ENCODE measurements at regions not wholly inside any gene's neighbourhood (a gene's known extent, or its start where the extent isn't known, plus 50 kb on each side); places are given as distances from the start of the nearest gene placed in this dataset.

DNA sequence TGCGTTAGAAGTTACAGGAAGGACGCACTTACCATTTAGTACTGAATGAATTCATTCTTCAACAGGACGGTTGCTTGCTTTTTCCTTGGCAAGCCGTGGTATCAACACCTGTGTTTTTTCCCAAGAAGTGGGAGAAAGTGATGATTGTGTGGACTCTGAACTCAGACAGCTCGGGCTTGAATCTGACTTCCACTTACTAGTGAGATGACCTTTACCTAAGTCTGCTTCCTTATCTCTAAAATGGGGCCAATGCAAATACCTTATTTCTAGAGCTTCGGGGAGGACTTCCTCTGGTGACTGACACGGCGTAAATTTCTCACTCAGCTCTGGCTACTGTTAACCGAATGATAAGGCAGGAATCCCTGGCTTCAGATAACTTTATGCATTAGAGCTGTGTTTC, 146.8 kb upstream of the RBPJ start:
- DNase-seq (ENCODE audit: low read depth): no peak
- TF ChIP-seq, protein P1, sequence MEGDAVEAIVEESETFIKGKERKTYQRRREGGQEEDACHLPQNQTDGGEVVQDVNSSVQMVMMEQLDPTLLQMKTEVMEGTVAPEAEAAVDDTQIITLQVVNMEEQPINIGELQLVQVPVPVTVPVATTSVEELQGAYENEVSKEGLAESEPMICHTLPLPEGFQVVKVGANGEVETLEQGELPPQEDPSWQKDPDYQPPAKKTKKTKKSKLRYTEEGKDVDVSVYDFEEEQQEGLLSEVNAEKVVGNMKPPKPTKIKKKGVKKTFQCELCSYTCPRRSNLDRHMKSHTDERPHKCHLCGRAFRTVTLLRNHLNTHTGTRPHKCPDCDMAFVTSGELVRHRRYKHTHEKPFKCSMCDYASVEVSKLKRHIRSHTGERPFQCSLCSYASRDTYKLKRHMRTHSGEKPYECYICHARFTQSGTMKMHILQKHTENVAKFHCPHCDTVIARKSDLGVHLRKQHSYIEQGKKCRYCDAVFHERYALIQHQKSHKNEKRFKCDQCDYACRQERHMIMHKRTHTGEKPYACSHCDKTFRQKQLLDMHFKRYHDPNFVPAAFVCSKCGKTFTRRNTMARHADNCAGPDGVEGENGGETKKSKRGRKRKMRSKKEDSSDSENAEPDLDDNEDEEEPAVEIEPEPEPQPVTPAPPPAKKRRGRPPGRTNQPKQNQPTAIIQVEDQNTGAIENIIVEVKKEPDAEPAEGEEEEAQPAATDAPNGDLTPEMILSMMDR (IDR thresholded peaks at IDR 0.05; ENCODE audit: low read depth, low read length, missing control alignments): no peak
- in situ Hi-C loops (cut with HindIII; ENCODE audit: low sequenced_read_pairs): no loop called here
- H3K4me3 ChIP-seq (ENCODE audit: low read depth, low read length): no peak overlapping the region

GRCh38 chr4:26175006-26175786, 145.6 kb upstream of the RBPJ start:
- in situ Hi-C loops (cut with HindIII; ENCODE audit: low sequenced_read_pairs): no loop called here
- no peak overlapping the region for H3K4me3 ChIP-seq (ENCODE audit: low read depth, low read length)
- DNase-seq (ENCODE audit: low read depth): no peak
- TF ChIP-seq, protein P1 (IDR thresholded peaks at IDR 0.05; ENCODE audit: low read depth, low read length, missing control alignments): no peak

DNA sequence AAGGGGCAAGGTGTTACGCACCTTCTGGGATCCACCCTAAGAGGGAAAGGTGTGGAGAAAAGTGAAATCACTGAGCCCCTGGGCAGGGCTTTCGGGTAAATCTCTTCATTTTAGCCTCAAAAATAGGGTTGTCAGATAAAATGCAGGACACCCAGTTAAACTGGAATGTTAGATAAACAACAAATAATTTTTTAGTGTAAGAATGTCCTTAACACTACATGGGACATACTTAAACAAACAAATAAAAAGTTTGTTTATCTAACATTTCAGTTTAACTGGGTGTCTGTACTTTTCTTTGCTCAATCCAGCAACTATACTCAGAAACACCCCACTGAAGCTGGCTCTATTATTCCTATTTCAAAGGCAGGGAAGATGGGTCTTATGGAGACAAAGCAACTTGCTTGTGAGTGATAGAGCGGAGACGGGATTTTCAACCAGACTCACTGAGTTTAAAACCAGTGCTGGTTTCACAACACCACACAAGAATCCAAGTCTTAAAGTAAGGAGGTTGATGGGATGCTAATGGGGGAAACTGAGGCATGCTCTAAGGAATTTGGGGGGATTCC, 144.8 kb upstream of the RBPJ start:
- no peak for DNase-seq (ENCODE audit: low read depth)
- in situ Hi-C loops (cut with HindIII; ENCODE audit: low sequenced_read_pairs): no loop called here
- no peak overlapping the region for H3K4me3 ChIP-seq (ENCODE audit: low read depth, low read length)
- TF ChIP-seq, protein P1 (IDR thresholded peaks at IDR 0.05; ENCODE audit: low read depth, low read length, missing control alignments): no peak

DNA sequence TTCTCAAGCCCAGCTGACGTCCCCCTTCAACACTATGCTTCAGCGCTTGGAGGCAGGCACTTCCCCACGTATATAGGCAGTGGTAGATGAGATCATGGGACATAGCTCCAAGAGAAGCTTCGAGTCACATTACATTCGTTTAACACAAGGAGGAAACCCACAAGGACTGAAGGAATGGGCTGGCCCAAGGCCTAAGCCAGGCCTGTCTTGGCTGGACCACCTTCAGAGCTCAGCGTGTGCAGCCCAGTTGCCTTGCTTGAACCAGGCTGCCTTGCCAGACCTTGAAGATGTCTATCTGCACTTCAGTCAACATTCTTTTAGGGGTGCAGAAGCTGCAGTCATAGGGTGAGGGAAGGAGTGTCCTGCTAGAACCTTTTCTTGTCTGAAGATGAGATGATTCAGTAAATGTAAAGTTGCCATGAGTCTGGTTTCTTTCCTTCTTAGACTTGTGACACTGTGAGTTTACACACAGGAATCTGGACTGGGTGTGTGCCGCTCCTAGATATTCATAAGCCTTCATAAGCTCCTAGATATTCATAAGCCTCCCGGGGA, 144.1 kb upstream of the RBPJ start:
- peak; percentile 85 for DNase-seq (ENCODE audit: low read depth)
- H3K4me3 ChIP-seq (ENCODE audit: low read depth, low read length): no peak overlapping the region
- in situ Hi-C loops (cut with HindIII; ENCODE audit: low sequenced_read_pairs): no loop called here
- TF ChIP-seq, protein P1 (IDR thresholded peaks at IDR 0.05; ENCODE audit: low read depth, low read length, missing control alignments): no peak

GRCh38 chr4:26178854-26179253, 142.0 kb upstream of the RBPJ start:
- TF ChIP-seq, protein P1 (IDR thresholded peaks at IDR 0.05; ENCODE audit: low read depth, low read length, missing control alignments): no peak
- DNase-seq (ENCODE audit: low read depth): no peak
- in situ Hi-C loops (cut with HindIII; ENCODE audit: low sequenced_read_pairs): no loop called here
- H3K4me3 ChIP-seq (ENCODE audit: low read depth, low read length): no peak overlapping the region

- H3K4me3 ChIP-seq (ENCODE audit: low read depth, low read length): no peak overlapping the region
- in situ Hi-C loops (cut with HindIII; ENCODE audit: low sequenced_read_pairs): no loop called here
- DNase-seq (ENCODE audit: low read depth): no peak
- TF ChIP-seq, protein P1 (IDR thresholded peaks at IDR 0.05; ENCODE audit: low read depth, low read length, missing control alignments): no peak
These were observed 141.5 kb upstream of the RBPJ start for GRCh38 chr4:26179316-26179760.
